Astrocyte of the cerebellum (primary cell): ENCODE measurements at regions not wholly inside any gene's neighbourhood (a gene's known extent, or its start where the extent isn't known, plus 50 kb on each side); places are given as distances from the start of the nearest gene placed in this dataset.

ENCODE experiments used
- DNase-seq: peaks from one replicate; pipeline ENCODE4 v3.0.0-alpha.2; 2011; ENCODE audit warnings: low read depth
- H3K4me3 ChIP-seq: 2 replicates; pipeline ENCODE4 v1.5.1; 2011; ENCODE audit warnings: mild to moderate bottlenecking, low read depth, low read length, moderate library complexity
- in situ Hi-C: cut with HindIII; loops from 2 replicates; pipeline ENCODE4 v1.10.0; 2017; ENCODE audit warnings: low sequenced_read_pairs
- TF ChIP-seq, protein P1 (sequence below): IDR thresholded peaks from 2 replicates; pipeline ENCODE4 v1.5.1; 2012; ENCODE audit warnings: low read length, low read depth, moderate library complexity, mild to moderate bottlenecking; ENCODE audit errors: missing control alignments

- H3K4me3 ChIP-seq, result no peak overlapping the region
- DNase-seq, result no peak
- in situ Hi-C loops, result no loop called here
- TF ChIP-seq, protein P1, sequence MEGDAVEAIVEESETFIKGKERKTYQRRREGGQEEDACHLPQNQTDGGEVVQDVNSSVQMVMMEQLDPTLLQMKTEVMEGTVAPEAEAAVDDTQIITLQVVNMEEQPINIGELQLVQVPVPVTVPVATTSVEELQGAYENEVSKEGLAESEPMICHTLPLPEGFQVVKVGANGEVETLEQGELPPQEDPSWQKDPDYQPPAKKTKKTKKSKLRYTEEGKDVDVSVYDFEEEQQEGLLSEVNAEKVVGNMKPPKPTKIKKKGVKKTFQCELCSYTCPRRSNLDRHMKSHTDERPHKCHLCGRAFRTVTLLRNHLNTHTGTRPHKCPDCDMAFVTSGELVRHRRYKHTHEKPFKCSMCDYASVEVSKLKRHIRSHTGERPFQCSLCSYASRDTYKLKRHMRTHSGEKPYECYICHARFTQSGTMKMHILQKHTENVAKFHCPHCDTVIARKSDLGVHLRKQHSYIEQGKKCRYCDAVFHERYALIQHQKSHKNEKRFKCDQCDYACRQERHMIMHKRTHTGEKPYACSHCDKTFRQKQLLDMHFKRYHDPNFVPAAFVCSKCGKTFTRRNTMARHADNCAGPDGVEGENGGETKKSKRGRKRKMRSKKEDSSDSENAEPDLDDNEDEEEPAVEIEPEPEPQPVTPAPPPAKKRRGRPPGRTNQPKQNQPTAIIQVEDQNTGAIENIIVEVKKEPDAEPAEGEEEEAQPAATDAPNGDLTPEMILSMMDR, result no peak
These were observed 203.3 kb upstream of the IL12A start for GRCh38 chr3:159785273-159785708.

DNA sequence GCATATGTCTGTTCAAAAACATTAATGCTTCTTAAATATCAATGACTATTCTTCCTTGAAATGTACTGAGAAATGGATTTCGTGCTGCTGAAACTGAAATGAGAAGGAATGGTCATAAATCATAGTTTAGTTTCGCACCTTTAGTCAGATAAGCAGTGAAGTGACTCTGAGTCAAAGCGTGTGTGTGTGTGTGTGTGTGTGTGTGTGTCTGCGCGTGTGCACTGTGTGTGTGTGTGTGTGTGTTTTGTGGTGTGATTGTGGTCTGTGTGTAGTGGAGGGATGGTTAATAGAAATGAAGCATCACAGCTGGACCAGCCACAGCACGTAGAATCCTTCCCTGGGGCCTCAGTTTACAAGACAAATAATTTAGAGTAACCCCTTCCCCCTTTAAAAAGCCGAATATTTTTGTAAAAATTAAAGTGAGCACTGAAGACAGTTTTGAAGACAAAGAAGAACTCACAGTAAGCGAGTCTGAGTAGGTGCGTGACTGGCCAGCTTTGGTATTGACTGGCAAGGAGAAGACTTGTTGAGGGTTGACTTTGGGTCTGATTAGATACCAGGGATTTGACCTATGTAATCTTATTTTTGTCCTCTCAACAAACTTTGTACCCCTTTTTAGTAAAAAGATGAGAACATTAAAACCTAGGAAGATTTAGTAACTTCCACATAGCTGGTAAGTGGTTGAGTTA, 202.0 kb upstream of the IL12A start:
- no peak overlapping the region for H3K4me3 ChIP-seq
- DNase-seq, result no peak
- TF ChIP-seq, protein P1, result no peak
- in situ Hi-C loops, result no loop called here

DNA sequence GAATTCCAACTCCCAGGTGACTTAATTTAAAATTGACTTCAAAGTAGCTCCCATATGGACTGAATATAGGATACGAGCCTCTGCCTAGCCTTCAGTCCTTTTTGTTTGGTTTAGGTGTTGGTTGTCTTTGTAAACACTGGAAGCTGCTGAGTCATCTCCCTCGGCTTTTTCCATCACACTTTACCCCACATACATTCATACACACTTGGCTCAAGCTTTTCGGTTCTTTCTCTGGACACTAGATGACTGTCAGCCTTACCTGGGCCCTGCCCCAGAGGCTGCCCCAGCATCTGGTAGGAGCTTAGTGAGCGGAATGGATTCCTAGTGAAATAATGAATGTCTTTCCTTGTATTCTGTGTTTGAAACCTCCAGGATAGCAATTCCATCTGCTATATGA, 201.5 kb upstream of the IL12A start:
- H3K4me3 ChIP-seq, result no peak overlapping the region
- in situ Hi-C loops, result no loop called here
- no peak for DNase-seq
- TF ChIP-seq, protein P1, result no peak

DNA sequence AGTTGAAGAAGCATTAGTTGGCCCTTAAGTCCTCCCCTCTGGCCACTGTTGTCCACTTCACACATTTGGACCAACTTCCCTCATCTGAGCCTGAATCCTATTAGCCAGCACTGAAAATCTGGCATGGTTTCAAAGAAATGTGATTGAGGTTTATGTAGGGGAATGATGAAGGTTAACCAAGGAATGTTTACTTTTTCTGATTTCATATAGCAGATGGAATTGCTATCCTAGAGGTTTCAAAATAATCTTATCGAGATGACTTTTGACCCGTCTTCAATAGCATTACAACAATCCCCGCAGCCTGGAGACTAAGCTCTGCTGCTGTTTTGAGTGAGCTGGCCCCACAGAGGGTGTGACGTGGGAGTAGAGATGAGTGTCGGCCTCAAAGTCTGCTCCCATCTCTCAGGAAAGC, 200.8 kb upstream of the IL12A start:
- TF ChIP-seq, protein P1, result no peak
- in situ Hi-C loops, result no loop called here
- H3K4me3 ChIP-seq, result no peak overlapping the region
- no peak for DNase-seq

GRCh38 chr3:159788291-159788690, 200.3 kb upstream of the IL12A start:
- H3K4me3 ChIP-seq, result no peak overlapping the region
- peak; percentile 79 for DNase-seq
- in situ Hi-C loops, result no loop called here
- TF ChIP-seq, protein P1, result no peak

DNA sequence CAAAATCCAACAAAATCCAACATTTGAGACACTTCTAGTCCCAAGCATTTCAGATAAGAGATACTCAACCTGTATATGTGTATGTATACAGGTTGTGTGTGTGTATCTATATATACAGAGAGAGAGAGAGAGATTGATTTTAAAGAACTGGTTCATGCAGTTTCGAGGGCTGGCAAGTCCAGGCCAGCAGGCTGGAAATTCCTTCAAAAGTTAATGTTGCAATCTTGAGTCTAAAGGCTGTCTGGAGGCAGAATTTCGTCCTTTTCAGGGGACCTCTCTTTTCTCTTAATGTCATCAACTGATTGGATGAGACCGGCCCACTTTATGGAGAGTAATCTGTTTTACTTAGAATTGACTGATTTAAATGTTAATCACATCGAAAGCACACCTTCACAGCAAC, 199.6 kb upstream of the IL12A start:
- in situ Hi-C loops, result no loop called here
- TF ChIP-seq, protein P1, result no peak
- no peak for DNase-seq
- no peak overlapping the region for H3K4me3 ChIP-seq
